AG04449 (cell line): ENCODE measurements at regions not wholly inside any gene's neighbourhood (a gene's known extent, or its start where the extent isn't known, plus 50 kb on each side); places are given as distances from the start of the nearest gene placed in this dataset.
A peak's percentile ranks its signal among the peaks of the same experiment; 100 is the strongest.

Source experiments
- CTCF ChIA-PET: fragments of 350-600 bp; formaldehyde crosslinking; extraction: SDS; loops from one replicate; lab custom pipeline; 2021; ENCODE audit warnings: antibody characterized with exemption; lab: Yijun Ruan, JAX
- POLR2A ChIA-PET: fragments of 400-600, 350-600 bp; formaldehyde crosslinking; extraction: SDS; loops from one replicate; lab custom pipeline; 2020; ENCODE audit warnings: antibody characterized with exemption, inconsistent platforms; lab: Yijun Ruan, JAX
- DNase-seq: peaks from one replicate; pipeline ENCODE4 v3.0.0-alpha.2; 2010; ENCODE audit warnings: low read depth, low spot score
- H3K4me3 ChIP-seq: 2 replicates; pipeline ENCODE4 v1.5.1; 2011; ENCODE audit warnings: low read depth, mild to moderate bottlenecking, control low read depth, low read length
- CTCF ChIP-seq: IDR thresholded peaks from one replicate; pipeline ENCODE4 v1.5.1; 2011; ENCODE audit warnings: mild to moderate bottlenecking, moderate library complexity, low read length, control low read depth, inconsistent platforms; ENCODE audit not compliant: insufficient read depth; ENCODE audit errors: missing control alignments

DNA sequence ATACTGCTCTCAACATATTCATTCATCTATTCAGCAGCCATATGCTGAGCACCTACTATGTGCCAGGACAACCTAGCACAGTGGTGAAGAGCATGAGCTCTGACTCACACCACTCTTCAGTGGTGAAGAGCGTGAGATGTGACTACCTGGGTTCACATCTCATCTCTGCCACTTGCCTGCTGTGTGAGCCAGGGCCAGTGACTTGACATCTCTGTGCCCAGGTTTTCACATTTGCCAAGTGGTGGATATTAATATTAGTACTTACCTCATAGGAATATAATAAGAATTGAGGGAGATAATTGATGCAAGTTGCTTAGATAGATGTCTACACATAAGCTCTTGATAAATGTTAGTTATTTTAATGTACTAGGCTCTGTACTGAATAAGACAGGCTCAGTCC, 488.9 kb downstream of the PTPRU start:
- ChIA-PET POLR2A (no interaction called here), CTCF (no interaction called here)
- H3K4me3 ChIP-seq = no peak overlapping the region
- TF ChIP-seq CTCF = no peak
- DNase-seq = no peak

GRCh38 chr1:29722598-29722997, 486.3 kb downstream of the PTPRU start:
- ChIA-PET CTCF (no interaction called here), POLR2A (no interaction called here)
- H3K4me3 ChIP-seq = no peak overlapping the region
- no peak for TF ChIP-seq CTCF
- no peak for DNase-seq

- TF ChIP-seq CTCF = no peak
- CTCF ChIA-PET = no interaction called here
- no peak overlapping the region for H3K4me3 ChIP-seq
- POLR2A ChIA-PET = no interaction called here
- DNase-seq = no peak
Measured at GRCh38 chr1:29719253-29719652, 482.9 kb downstream of the PTPRU start.

GRCh38 chr1:29718791-29719190, 482.5 kb downstream of the PTPRU start:
- H3K4me3 ChIP-seq = no peak overlapping the region
- POLR2A ChIA-PET = no interaction called here
- no peak for TF ChIP-seq CTCF
- CTCF ChIA-PET = no interaction called here
- no peak for DNase-seq

DNA sequence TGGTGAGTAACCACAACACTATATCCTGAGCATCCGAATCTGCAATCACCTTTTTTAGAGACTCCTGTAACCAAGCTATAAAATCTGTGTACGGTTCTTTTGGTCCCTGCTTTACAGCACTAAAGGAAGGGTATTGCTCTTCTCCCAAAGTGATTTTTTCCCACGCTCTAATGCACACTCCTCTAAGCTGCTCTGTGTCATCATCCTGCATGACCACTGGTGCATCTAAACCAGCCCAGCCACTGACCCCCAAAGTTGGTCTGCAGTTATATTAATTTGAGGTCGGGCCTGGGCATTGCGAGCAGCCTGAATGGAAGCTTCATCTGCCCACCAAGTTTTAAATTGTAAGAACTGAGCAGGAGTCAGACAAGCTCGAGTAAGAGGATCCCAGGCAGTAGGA, 480.0 kb downstream of the PTPRU start:
- TF ChIP-seq CTCF = no peak
- POLR2A ChIA-PET = no interaction called here
- no peak overlapping the region for H3K4me3 ChIP-seq
- CTCF ChIA-PET = interaction anchor here (0.8 to 2.0 kb wide), 3 partner anchors 8 to 12 kb away, joined by 3 to 6 read pairs (median 4); no protein-coding TSS in a partner anchor
- DNase-seq = no peak

DNA sequence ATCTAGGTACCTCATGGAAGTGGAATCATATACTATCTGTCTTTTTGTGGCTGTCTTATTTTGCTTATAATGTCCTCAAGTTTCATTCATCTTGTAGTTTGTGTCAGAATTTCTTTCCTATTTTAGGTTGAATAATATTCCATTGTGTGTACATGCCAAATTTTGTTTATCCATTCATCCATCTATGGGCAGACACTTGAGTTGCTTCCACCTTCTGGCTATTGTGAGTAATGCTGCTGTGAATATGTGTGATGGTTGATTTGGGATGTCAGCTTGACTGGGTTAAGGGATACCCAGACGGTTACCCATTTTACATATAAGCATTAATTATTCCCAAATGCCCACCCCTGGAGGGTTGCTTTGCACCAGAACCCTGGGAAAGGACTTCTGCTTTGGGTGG, 477.5 kb downstream of the PTPRU start:
- POLR2A ChIA-PET = no interaction called here
- CTCF ChIA-PET = interaction anchor here (0.9 to 1.7 kb wide), 5 partner anchors 10 to 994 kb away, joined by 3 to 5 read pairs (median 4); no protein-coding TSS in a partner anchor
- peak; percentile 38 for TF ChIP-seq CTCF
- H3K4me3 ChIP-seq = no peak overlapping the region
- no peak for DNase-seq
